Neural cell (in vitro differentiated cells): ENCODE measurements at regions not wholly inside any gene's neighbourhood (a gene's known extent, or its start where the extent isn't known, plus 50 kb on each side); places are given as distances from the start of the nearest gene placed in this dataset.

Experiments
- H2AFZ ChIP-seq: fragments of 200-600, 300-800 bp; sonication (generic), shearing (Covaris generic); 2 replicates; pipeline ENCODE4 v1.6.0; 2014; ENCODE audit warnings: low read depth, mild to moderate bottlenecking, antibody characterized with exemption, low read length, moderate library complexity
- H3F3A ChIP-seq: fragments of 200-600 bp; shearing (Covaris generic); 2 replicates; pipeline ENCODE4 v1.6.1; 2016; ENCODE audit warnings: mild to moderate bottlenecking, moderate library complexity, mixed read lengths, antibody characterized with exemption, low read length; ENCODE audit not compliant: insufficient read depth, poor library complexity, severe bottlenecking
- H3K27ac ChIP-seq: fragments of 200-600, 300-800 bp; sonication (generic), shearing (Covaris generic); 2 replicates; pipeline ENCODE4 v1.5.1; 2014; ENCODE audit warnings: mild to moderate bottlenecking, low read length, moderate library complexity
- H3K27me3 ChIP-seq: fragments of 300-800, 200-600 bp; sonication (generic), shearing (Covaris generic); 2 replicates; pipeline ENCODE4 v1.6.0; 2014; ENCODE audit warnings: mild to moderate bottlenecking, low read depth, low read length, moderate library complexity; ENCODE audit not compliant: insufficient read depth
- H3K36me3 ChIP-seq: fragments of 300-800, 200-600 bp; sonication (generic), shearing (Covaris generic); 2 replicates; pipeline ENCODE4 v1.5.1; 2014; ENCODE audit warnings: mild to moderate bottlenecking, antibody characterized with exemption, low read length, moderate library complexity; ENCODE audit not compliant: insufficient read depth
- H3K4me2 ChIP-seq: fragments of 300-800, 200-600 bp; sonication (generic), shearing (Covaris generic); 2 replicates; pipeline ENCODE4 v1.6.0; 2014; ENCODE audit warnings: mild to moderate bottlenecking, low read length
- H3K4me3 ChIP-seq: fragments of 300-800, 200-600 bp; sonication (generic), shearing (Covaris generic); 2 replicates; pipeline ENCODE4 v1.5.1; 2014; ENCODE audit warnings: mild to moderate bottlenecking, low read length, moderate library complexity
- H3K79me2 ChIP-seq: fragments of 200-600 bp; shearing (Covaris generic); replicated peaks from 2 replicates; pipeline ENCODE4 v1.6.0; 2014; ENCODE audit warnings: mild to moderate bottlenecking, low read length, moderate library complexity; ENCODE audit not compliant: insufficient read depth
- H3K9ac ChIP-seq: fragments of 300-800, 200-600 bp; sonication (generic), shearing (Covaris generic); 2 replicates; pipeline ENCODE4 v1.6.1; 2016; ENCODE audit warnings: mild to moderate bottlenecking, low read length, mixed read lengths
- H3K9me2 ChIP-seq: fragments of 200-600 bp; shearing (Covaris generic); 2 replicates; pipeline ENCODE4 v1.6.1; 2016; ENCODE audit warnings: mild to moderate bottlenecking, low read length, mixed read lengths; ENCODE audit not compliant: insufficient read depth
- H3K9me3 ChIP-seq: fragments of 200-600, 300-800 bp; sonication (generic), shearing (Covaris generic); 2 replicates; pipeline ENCODE4 v1.6.1; 2016; ENCODE audit warnings: mild to moderate bottlenecking, mixed run types, low read length, moderate library complexity, mixed read lengths
- H4K20me1 ChIP-seq: fragments of 200-600 bp; shearing (Covaris generic); 2 replicates; pipeline ENCODE4 v1.6.1; 2016; ENCODE audit warnings: mild to moderate bottlenecking, mixed run types; ENCODE audit not compliant: insufficient read depth
- EP300 ChIP-seq: fragments of 450-650 bp; conservative IDR thresholded peaks from 2 replicates; pipeline ENCODE4 v1.6.1; 2014; ENCODE audit warnings: antibody characterized with exemption, mild to moderate bottlenecking, moderate library complexity; ENCODE audit not compliant: poor library complexity, severe bottlenecking
- EZH2 ChIP-seq: fragments of 200-600, 300-800 bp; shearing (Covaris generic), sonication (generic); IDR thresholded peaks from 2 replicates; pipeline ENCODE4 v1.6.1; 2014; ENCODE audit warnings: antibody characterized with exemption, low read length, borderline replicate concordance, mild to moderate bottlenecking; ENCODE audit not compliant: insufficient read depth, poor library complexity, severe bottlenecking
- MXI1 ChIP-seq: fragments of 450-650 bp; conservative IDR thresholded peaks from 2 replicates; pipeline ENCODE4 v1.6.1; 2014; ENCODE audit warnings: antibody characterized with exemption, mild to moderate bottlenecking; ENCODE audit not compliant: poor library complexity, severe bottlenecking
- POLR2AphosphoS5 ChIP-seq: IDR thresholded peaks from 2 replicates; pipeline ENCODE4 v1.6.1; 2012
- RAD21 ChIP-seq: fragments of 450-650 bp; conservative IDR thresholded peaks from 2 replicates; pipeline ENCODE4 v1.6.1; 2014; ENCODE audit warnings: antibody characterized with exemption, mild to moderate bottlenecking, moderate library complexity
- REST ChIP-seq: IDR thresholded peaks from 2 replicates; pipeline ENCODE4 v1.6.1; 2012; ENCODE audit warnings: borderline replicate concordance
- SMC3 ChIP-seq: fragments of 450-650 bp; conservative IDR thresholded peaks from 2 replicates; pipeline ENCODE4 v1.6.1; 2014; ENCODE audit warnings: antibody characterized with exemption, mild to moderate bottlenecking, moderate library complexity; ENCODE audit not compliant: poor library complexity
- TAF1 ChIP-seq: IDR thresholded peaks from 2 replicates; pipeline ENCODE4 v1.6.1; 2012; ENCODE audit warnings: low read depth
- TF ChIP-seq, protein P1 (sequence below): fragments of 450-650 bp; IDR thresholded peaks from 2 replicates; pipeline ENCODE4 v1.5.1; 2014; ENCODE audit warnings: antibody characterized with exemption, mild to moderate bottlenecking, moderate library complexity; ENCODE audit not compliant: poor library complexity, severe bottlenecking

GRCh38 chr14:30256627-30257026, 302.3 kb upstream of the G2E3 start:
- H3K27ac ChIP-seq, result no peak overlapping the region
- no peaks in the 10 kb centered on the region for H3K36me3 ChIP-seq
- no peak overlapping the region for H3K4me2 ChIP-seq
- no peak overlapping the region for H3K4me3 ChIP-seq
- no peaks in the 10 kb centered on the region for H3K79me2 ChIP-seq
- no peaks in the 10 kb centered on the region for H3K9me2 ChIP-seq
- no peak overlapping the region for H3K9ac ChIP-seq
- H3K27me3 ChIP-seq, result no peaks in the 10 kb centered on the region
- peaks cover 2% of the 10 kb centered on the region for H3F3A ChIP-seq
- no peak overlapping the region for H2AFZ ChIP-seq
- H3K9me3 ChIP-seq, result no peaks in the 10 kb centered on the region
- TF ChIP-seq POLR2AphosphoS5 (no peak), EP300 (no peak), RAD21 (no peak), TAF1 (no peak), SMC3 (no peak), REST (no peak), MXI1 (no peak), EZH2 (no peak)
- TF ChIP-seq, protein P1, sequence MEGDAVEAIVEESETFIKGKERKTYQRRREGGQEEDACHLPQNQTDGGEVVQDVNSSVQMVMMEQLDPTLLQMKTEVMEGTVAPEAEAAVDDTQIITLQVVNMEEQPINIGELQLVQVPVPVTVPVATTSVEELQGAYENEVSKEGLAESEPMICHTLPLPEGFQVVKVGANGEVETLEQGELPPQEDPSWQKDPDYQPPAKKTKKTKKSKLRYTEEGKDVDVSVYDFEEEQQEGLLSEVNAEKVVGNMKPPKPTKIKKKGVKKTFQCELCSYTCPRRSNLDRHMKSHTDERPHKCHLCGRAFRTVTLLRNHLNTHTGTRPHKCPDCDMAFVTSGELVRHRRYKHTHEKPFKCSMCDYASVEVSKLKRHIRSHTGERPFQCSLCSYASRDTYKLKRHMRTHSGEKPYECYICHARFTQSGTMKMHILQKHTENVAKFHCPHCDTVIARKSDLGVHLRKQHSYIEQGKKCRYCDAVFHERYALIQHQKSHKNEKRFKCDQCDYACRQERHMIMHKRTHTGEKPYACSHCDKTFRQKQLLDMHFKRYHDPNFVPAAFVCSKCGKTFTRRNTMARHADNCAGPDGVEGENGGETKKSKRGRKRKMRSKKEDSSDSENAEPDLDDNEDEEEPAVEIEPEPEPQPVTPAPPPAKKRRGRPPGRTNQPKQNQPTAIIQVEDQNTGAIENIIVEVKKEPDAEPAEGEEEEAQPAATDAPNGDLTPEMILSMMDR, result no peak
- H4K20me1 ChIP-seq, result no peaks in the 10 kb centered on the region

- Histone ChIP-seq H3K79me2 (no peaks in the 10 kb centered on the region), H4K20me1 (no peaks in the 10 kb centered on the region), H3K27me3 (no peaks in the 10 kb centered on the region), H3K4me2 (no peak overlapping the region), H3K9me2 (no peaks in the 10 kb centered on the region), H3K4me3 (no peak overlapping the region), H3K36me3 (no peaks in the 10 kb centered on the region), H2AFZ (no peak overlapping the region), H3K9me3 (no peaks in the 10 kb centered on the region), H3F3A (peaks cover 8% of the 10 kb centered on the region), H3K27ac (peak overlapping the region; percentile 95), H3K9ac (no peak overlapping the region)
- no peak for TF ChIP-seq REST
- TF ChIP-seq EP300, result no peak
- no peak for TF ChIP-seq POLR2AphosphoS5
- no peak for TF ChIP-seq MXI1
- no peak for TF ChIP-seq TAF1
- no peak for TF ChIP-seq RAD21
- no peak for TF ChIP-seq EZH2
- TF ChIP-seq, protein P1, result no peak
- no peak for TF ChIP-seq SMC3
These were observed 300.9 kb upstream of the G2E3 start for GRCh38 chr14:30257946-30258661.
